ENCODE measurements at regions not wholly inside any gene's neighbourhood (a gene's known extent, or its start where the extent isn't known, plus 50 kb on each side); places are given as distances from the start of the nearest gene placed in this dataset.

DNA sequence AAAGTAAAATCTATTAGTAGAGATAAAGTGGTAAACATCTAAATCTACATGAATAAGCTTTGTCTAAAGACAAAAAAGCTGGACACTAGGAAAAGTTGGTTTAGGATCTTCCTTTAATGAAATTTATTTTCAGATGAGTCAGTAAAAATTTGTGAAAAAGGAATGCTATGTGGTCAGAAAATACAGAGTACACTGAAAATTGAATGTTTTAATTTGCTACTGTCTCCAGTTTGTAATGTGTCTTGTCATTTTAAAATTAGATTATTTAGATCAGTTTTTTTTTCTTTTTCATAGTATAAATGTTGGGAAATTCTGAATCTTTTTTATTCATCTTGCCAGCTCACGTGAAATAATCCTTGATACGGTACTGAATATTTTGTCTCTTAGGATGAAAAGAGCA lies 56.9 kb downstream of the SLITRK6 start:
- TF ChIP-seq TAF1 (IDR thresholded peaks at IDR 0.05; ENCODE audit: borderline replicate concordance, low read depth, low read length) (no peak), POLR2A (IDR thresholded peaks at IDR 0.05; ENCODE audit: low read depth, low read length) (no peak), POLR2AphosphoS5 (IDR thresholded peaks at IDR 0.05; ENCODE audit: low read depth, low read length) (no peak)
- DNase-seq (ENCODE audit: insufficient read length) (no peak), FAIRE-seq (no peak)

DNA sequence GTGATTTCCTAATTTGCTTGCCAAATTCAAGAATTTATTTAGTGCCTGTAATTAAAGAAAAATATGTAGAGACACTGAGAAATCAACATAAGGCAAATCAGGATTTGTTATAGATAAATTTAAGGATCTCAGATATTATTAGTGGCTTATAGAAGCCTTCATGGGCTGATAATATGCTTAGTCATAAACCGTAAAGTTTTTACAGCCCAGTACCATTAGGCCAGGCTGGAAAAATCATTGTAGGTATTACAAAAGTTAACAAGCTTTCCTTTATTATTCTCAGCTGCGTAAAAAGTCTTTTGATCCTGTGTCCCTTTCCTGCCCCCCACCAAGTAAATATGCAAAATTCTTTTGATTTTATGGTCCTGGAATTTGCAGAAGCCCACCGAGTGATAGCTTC lies 58.2 kb downstream of the SLITRK6 start:
- DNase-seq (ENCODE audit: insufficient read length): no peak
- no peak for FAIRE-seq
- no peak for TF ChIP-seq POLR2A (IDR thresholded peaks at IDR 0.05; ENCODE audit: low read depth, low read length)

DNA sequence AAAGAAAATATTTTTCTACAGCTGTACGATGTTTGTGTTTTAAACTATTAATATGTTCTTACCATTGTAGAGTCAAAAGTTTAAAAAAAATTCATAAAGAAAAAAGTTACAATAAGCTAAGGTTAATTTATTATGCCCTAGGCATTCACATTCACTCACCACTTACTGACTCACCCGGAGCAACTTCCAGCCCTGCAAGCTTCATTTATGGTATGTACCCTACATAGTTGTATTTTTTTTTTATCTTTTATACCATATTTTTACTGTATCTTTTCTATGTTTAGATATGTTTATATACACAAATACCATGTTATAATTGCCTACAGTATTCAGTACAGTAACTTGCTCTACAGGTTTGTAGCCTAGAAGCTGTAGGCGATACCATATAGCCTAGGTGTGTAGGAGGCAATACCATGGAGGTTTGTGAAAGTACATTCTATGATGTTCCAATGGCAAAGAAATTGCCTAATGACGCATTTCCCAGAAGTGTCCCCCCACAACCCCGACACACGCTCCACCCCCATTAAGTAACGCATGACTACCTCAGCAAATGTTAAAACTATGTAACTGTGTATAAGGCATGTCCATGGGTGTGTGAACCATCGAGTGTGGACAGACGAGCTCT lies 60.4 kb downstream of the SLITRK6 start:
- TF ChIP-seq TAF1 (IDR thresholded peaks at IDR 0.05; ENCODE audit: borderline replicate concordance, low read depth, low read length) (no peak), POLR2AphosphoS5 (IDR thresholded peaks at IDR 0.05; ENCODE audit: low read depth, low read length) (no peak), POLR2A (IDR thresholded peaks at IDR 0.05; ENCODE audit: low read depth, low read length) (no peak)
- no peak for DNase-seq (ENCODE audit: insufficient read length)
- FAIRE-seq: no peak

DNA sequence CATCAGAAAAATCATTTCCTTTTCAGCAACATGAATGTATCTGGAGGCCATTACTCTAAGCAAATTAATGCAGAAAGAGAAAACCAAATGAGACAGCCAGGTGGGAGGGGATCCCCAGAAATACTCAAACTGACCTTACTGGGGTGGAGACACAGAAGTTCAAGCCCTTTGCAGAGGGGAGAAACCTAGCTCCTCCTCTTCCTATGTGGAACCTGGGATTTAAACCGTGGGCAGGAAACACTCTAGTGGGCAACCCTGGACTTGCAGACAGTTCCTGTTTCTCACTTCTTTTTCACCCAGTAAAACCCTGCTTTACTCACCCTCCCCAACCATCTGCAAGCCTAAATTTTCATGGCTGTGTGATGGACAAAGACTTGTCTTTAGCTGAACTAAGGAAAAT lies 61.3 kb downstream of the SLITRK6 start:
- TF ChIP-seq POLR2A (IDR thresholded peaks at IDR 0.05; ENCODE audit: low read depth, low read length) (no peak), TAF1 (IDR thresholded peaks at IDR 0.05; ENCODE audit: borderline replicate concordance, low read depth, low read length) (no peak), POLR2AphosphoS5 (IDR thresholded peaks at IDR 0.05; ENCODE audit: low read depth, low read length) (no peak)
- no peak for FAIRE-seq
- no peak for DNase-seq (ENCODE audit: insufficient read length)

DNA sequence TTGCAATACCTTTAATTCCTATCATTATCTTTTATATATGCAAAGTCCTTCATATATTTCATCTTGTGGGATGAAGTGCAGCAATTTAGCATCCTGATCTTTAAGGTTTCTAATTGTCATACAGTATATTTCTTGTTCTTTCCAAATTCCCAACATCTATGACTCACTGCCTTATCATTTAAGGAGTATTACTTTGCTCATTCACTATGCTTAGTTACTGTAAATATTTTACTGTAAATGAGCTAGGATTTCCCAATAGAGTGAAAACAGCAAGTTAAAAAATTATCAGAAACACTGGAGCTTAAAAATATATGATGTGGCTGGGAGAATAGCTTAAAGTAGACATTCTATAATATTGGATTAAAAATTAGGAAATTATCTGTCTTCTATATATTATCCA lies 69.9 kb downstream of the SLITRK6 start:
- no peak for FAIRE-seq
- DNase-seq (ENCODE audit: insufficient read length): no peak
- TF ChIP-seq TAF1 (IDR thresholded peaks at IDR 0.05; ENCODE audit: borderline replicate concordance, low read depth, low read length): no peak
- TF ChIP-seq POLR2AphosphoS5 (IDR thresholded peaks at IDR 0.05; ENCODE audit: low read depth, low read length): no peak
- no peak for TF ChIP-seq POLR2A (IDR thresholded peaks at IDR 0.05; ENCODE audit: low read depth, low read length)

DNA sequence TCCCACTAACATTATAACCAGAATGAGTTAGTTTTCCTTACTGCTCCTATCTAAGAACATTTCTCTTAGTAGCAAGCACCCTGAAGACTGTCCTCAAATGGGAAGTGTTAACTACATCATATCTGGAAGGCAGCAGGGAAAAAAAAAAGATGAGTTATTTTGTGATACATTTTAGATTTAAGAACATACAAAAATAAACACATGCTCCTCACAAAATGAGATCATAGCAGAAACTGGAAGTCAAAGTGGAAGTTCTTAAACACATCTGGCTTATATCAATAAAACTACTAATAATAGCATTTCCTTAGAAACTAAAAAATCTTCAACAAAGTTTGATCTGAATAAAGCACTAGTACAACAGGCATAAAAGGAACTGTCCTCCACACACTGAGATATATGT lies 70.4 kb downstream of the SLITRK6 start:
- FAIRE-seq (no peak), DNase-seq (ENCODE audit: insufficient read length) (no peak)
- no peak for TF ChIP-seq POLR2AphosphoS5 (IDR thresholded peaks at IDR 0.05; ENCODE audit: low read depth, low read length)
- TF ChIP-seq TAF1 (IDR thresholded peaks at IDR 0.05; ENCODE audit: borderline replicate concordance, low read depth, low read length): no peak
- TF ChIP-seq POLR2A (IDR thresholded peaks at IDR 0.05; ENCODE audit: low read depth, low read length): no peak

DNA sequence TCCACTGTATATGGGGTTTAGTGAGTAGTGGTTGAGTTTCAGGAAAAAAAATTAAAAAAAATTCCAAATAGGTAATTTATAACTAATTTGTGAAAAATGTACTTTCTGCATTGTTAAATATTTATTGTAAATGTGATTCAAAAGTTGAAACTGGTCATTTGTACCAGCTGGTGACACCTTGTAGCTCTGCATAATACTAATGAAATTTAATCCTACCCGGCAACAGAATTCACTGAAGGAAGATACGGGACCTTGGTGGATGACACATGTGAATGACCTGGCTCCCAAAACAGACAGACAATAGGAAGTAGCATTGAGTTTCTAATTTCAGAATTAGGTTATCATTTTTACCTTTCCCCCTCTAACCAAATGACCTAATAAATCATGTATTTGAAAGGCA lies 73.8 kb downstream of the SLITRK6 start:
- FAIRE-seq (no peak), DNase-seq (ENCODE audit: insufficient read length) (no peak)
- TF ChIP-seq POLR2AphosphoS5 (IDR thresholded peaks at IDR 0.05; ENCODE audit: low read depth, low read length) (no peak), POLR2A (IDR thresholded peaks at IDR 0.05; ENCODE audit: low read depth, low read length) (no peak), TAF1 (IDR thresholded peaks at IDR 0.05; ENCODE audit: borderline replicate concordance, low read depth, low read length) (no peak)

DNA sequence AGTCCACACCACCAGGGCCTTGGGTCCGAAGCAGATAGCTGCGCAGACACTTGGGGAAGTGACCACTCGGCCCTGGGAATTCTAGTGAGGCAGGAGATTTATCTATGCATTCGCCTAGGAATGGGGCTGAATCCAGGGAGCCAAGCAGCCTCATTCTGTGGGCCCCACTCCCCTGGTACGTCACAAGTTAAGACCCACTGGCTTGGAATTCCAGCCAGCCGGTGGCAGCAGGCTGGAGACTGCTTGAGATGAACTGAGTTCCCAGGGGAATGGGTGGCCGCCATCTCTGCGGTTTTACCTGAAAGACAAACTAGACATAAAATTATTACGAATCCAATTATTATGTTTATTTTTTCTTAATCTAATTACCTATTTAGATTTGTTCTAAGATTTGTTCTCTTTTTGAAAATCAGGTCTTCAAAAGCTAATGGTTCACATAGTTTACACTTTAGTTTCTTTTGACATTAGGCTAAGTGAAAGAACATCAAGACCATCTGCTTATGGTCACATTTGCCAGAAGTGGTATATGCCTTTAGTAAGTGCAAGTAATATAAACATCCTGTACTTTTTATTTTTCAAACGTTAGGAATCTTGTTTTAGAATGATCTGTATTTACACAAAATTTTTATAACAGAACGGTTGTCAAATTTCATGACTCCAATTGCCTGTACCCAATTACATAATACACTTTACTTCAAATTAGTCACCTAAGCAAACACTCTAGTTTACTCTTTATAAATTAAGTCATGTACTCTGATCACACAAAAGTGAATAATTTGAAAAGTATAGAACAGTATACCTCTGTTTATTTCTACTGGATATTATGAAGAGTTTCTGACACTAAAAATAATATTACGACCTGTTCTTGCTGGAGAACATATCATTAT lies 74.4 kb downstream of the SLITRK6 start:
- DNase-seq (ENCODE audit: insufficient read length) (no peak), FAIRE-seq (no peak)
- no peak for TF ChIP-seq POLR2A (IDR thresholded peaks at IDR 0.05; ENCODE audit: low read depth, low read length)
- TF ChIP-seq POLR2AphosphoS5 (IDR thresholded peaks at IDR 0.05; ENCODE audit: low read depth, low read length): no peak
- no peak for TF ChIP-seq TAF1 (IDR thresholded peaks at IDR 0.05; ENCODE audit: borderline replicate concordance, low read depth, low read length)

DNA sequence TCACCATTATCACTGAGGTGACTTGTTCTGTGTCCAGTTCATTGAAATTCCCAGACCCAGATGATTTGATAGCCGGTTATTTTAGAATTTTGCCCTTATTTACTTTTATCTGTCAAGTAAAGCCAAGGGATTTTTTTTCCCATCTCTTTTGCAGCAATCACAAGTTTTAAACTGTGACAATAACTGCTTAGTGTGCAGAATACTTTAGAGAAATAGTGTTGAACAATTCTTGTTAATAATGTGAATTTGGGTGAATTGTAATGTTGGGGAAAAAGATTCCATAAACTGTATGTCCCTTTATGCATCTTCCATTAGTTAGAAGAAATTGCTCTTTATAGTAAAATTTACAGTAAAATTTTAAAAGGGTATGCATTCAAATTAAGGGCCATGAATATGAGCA lies 79.5 kb downstream of the SLITRK6 start:
- no peak for TF ChIP-seq POLR2AphosphoS5 (IDR thresholded peaks at IDR 0.05; ENCODE audit: low read depth, low read length)
- FAIRE-seq (no peak), DNase-seq (ENCODE audit: insufficient read length) (no peak)

DNA sequence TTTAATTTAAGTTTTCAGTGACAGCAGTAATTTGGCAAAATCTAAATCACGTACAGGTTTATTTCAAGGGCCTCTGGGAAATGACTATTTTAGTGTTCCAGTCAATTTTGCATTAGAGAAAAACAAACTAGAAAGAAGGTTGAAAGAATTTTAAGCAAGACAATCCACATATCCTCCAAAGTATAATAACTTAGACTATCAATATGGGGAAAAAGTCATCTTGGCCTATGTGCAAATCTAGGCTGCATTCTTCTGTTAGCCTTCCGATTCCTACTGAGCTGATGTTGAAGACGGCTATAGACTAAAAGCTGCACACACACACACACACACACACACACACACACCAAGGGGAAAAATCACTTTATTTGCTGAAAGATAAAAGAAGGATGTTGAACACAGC lies 81.3 kb downstream of the SLITRK6 start:
- no peak for FAIRE-seq
- TF ChIP-seq TAF1 (IDR thresholded peaks at IDR 0.05; ENCODE audit: borderline replicate concordance, low read depth, low read length): no peak
- no peak for TF ChIP-seq POLR2A (IDR thresholded peaks at IDR 0.05; ENCODE audit: low read depth, low read length)
- TF ChIP-seq POLR2AphosphoS5 (IDR thresholded peaks at IDR 0.05; ENCODE audit: low read depth, low read length): no peak

DNA sequence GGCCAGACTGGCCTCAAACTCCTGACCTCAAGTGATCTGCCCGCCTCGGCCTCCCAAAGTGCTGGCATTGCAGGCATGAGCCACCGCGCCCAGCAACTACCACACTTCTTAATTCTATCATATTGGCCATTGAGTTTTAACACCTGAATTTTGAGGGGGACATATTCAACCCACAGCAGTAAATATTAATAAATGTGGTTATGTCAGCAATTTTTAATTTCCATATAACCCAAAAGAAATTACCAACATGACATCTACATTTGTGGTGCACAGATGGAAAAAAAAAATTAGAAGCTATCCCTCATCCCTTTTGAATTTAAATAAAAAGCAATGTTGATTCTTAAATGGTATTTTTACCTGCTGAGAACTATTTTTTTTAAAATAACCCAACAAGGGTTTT lies 88.7 kb downstream of the SLITRK6 start:
- FAIRE-seq (no peak), DNase-seq (ENCODE audit: insufficient read length) (no peak)
- TF ChIP-seq POLR2A (IDR thresholded peaks at IDR 0.05; ENCODE audit: low read depth, low read length) (no peak), TAF1 (IDR thresholded peaks at IDR 0.05; ENCODE audit: borderline replicate concordance, low read depth, low read length) (no peak), POLR2AphosphoS5 (IDR thresholded peaks at IDR 0.05; ENCODE audit: low read depth, low read length) (no peak)

More for the DNA sequence above, 81.3 kb downstream of the SLITRK6 start:
- DNase-seq (ENCODE audit: insufficient read length): no peak

DNA sequence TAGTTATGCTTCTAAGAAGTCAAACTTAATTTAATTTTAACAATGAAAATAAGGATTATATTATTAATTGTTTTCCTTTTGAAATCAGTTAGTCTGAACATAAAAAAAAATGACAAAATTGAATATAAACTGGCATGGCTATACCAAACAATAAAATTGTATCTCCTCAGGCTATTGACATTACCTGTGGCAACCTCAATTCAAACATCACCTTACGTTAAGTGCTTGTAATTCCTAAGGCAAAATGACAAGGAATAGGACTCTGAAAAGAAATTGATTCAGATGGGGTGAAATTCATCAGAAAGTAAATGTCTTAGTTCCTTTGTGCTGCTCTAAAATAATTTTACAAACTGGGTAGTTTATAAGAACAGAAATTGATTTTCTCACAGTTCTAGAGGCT lies 89.5 kb downstream of the SLITRK6 start:
- TF ChIP-seq POLR2AphosphoS5 (IDR thresholded peaks at IDR 0.05; ENCODE audit: low read depth, low read length): no peak
- no peak for TF ChIP-seq POLR2A (IDR thresholded peaks at IDR 0.05; ENCODE audit: low read depth, low read length)
- no peak for TF ChIP-seq TAF1 (IDR thresholded peaks at IDR 0.05; ENCODE audit: borderline replicate concordance, low read depth, low read length)
- DNase-seq (ENCODE audit: insufficient read length): no peak
- no peak for FAIRE-seq
